ENCODE measurements at regions not wholly inside any gene's neighbourhood (a gene's known extent, or its start where the extent isn't known, plus 50 kb on each side); places are given as distances from the start of the nearest gene placed in this dataset.
"Not testable (repeated sequence)": the region's sequence is repeated elsewhere in the genome, so short reads cannot be mapped to it uniquely, and the experiment has no call there.

- no peak for DNase-seq (ENCODE audit: low spot score)
These were observed 289.7 kb upstream of the MCTP2 start for GRCh38 chr15:93941697-93942096.

GRCh38 chr15:93940226-93940625, 291.1 kb upstream of the MCTP2 start:
- DNase-seq (ENCODE audit: low spot score), result no peak

GRCh38 chr15:93932164-93932776, 299.1 kb upstream of the MCTP2 start:
- DNase-seq (ENCODE audit: low spot score), result no peak

GRCh38 chr15:93929375-93930094, 301.8 kb upstream of the MCTP2 start:
- DNase-seq (ENCODE audit: low spot score), result no peak

- no peak for DNase-seq (ENCODE audit: low spot score)
These were observed 311.2 kb upstream of the MCTP2 start for GRCh38 chr15:93920204-93920603.

- DNase-seq (ENCODE audit: low spot score), result not testable (repeated sequence)
These were observed 312.6 kb upstream of the MCTP2 start for GRCh38 chr15:93918801-93919200.

GRCh38 chr15:93917181-93917580, 314.2 kb upstream of the MCTP2 start:
- DNase-seq (ENCODE audit: low spot score), result no peak

GRCh38 chr15:93913871-93914270, 317.5 kb upstream of the MCTP2 start:
- DNase-seq (ENCODE audit: low spot score), result no peak

DNA sequence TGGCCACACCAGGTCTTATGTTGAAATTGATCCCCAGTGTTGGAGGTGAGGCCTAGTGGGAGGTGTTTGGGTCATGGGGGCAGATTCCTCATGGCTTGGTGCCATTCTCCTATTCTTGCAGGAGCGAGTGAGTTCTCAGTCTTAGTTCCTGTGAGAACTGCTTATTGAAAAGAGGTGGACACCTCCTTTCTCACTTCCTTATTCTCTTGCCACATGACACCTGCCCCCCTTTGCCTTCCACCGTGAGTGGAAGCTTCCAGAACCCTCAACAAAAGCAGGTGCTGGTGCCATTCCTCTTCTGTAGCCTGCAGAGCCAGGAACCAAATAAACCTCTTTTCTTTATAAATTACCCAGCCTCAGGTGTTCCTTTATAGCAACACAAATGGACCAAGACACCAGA, 318.1 kb upstream of the MCTP2 start:
- DNase-seq (ENCODE audit: low spot score), result no peak

- DNase-seq (ENCODE audit: low spot score), result no peak
These were observed 330.6 kb upstream of the MCTP2 start for GRCh38 chr15:93900476-93901400.

DNA sequence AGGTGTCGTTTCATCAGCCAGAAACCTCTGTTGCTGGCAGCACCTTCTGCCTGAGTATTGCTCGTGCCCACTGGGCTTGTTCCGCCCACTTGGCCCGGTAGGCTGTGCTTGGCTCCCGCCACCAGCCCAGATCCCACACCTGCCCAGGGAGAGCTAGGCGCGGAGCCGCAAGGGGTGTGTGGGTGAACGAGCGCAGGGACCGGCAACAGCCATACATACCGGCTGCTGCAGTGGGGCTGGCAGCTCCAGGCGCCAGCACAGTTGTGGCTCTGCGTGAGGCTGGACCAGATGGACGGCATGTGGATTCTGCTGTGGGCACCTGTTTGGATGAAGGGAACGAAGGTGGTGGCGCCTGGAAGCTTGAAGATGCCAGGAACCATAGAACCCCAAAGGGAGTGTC, 331.5 kb upstream of the MCTP2 start:
- no peak for DNase-seq (ENCODE audit: low spot score)

GRCh38 chr15:93897377-93897776, 334.0 kb upstream of the MCTP2 start:
- DNase-seq (ENCODE audit: low spot score), result no peak

- DNase-seq (ENCODE audit: low spot score), result no peak
These were observed 335.2 kb upstream of the MCTP2 start for GRCh38 chr15:93895976-93896770.

DNA sequence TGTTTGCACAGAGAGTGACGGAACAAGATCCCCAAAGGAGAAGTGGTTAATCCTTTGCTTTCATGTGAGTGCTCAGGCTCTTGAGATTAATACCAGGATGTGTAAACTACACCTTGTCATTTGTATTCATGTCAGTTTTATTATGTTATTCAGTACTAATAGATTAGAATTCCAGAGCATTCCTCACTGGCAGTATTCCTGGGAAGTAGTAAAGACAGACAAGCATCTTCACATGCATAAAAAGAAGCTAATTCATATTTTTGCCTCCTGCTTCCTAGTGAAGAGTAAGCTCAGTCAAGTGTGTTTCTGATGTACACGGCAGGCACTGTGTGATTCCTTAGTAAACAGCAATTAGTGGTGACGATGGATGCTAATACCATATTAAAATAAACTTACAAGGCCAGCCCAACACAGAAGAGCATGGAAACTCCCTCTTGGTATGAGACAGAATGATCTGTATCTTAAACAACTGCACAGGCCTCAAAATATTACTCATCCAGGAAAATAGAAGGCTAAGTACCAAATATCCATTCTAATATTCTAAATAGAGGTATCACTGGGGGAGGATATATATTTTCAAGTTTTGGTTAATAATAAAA, 336.8 kb upstream of the MCTP2 start:
- no peak for DNase-seq (ENCODE audit: low spot score)

GRCh38 chr15:93887151-93887550, 344.2 kb upstream of the MCTP2 start:
- no peak for DNase-seq (ENCODE audit: low spot score)

DNA sequence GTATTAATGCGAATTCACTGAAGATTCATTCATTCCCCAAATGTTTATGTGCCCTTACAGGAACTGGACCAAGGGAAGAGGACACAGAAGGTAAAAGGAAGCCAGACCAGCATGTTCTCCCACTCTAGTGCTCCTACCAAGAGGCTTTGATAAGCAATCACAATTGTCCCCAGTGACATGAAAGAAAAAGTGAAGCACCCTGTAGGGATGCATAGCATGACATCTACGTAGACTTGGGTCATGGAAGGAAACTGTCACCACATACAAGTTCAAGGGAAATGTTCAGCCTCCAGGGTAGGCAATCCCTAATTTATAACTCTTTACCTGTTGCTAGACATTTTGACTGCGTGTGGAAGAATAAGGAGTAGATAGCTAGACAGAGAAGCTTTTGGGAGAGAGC, 348.6 kb upstream of the MCTP2 start:
- DNase-seq (ENCODE audit: low spot score), result no peak

DNA sequence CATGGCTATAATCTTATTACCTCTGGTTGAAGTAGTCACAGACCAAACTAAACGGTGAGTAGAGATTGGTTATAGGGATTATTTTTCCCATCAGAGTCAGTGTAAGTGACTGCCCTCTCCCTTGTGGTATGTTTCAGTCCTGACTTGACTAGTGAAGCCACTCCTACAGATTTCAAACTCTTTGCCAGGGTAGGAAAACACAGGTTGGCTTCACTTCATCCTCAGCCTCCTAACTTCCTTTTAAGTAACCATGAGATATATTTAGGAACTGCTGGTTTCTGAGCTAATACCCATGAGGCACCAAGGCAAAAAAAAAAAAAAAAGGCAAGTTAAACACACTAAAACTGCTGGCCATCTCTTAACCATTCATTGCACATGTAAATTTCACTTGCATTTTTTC, 349.2 kb upstream of the MCTP2 start:
- DNase-seq (ENCODE audit: low spot score), result no peak

DNA sequence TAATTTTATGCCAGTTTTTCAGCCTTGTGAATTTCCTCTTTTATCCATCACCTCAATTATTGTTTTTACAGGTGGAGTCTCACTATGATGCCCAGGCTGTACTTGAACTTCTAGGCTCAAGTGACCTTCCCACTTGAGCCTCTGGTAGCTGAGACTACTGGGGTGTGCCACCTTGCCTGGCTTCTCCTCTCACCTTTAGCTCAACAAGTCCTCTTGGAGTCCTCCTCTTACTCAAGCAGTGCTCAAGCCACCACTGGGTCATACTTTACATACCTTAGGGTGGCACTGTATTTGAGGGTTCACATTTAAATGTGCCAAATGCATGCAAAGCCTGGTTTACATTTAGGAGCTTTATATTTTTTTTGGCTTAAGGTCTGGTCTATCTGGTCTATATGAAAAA, 350.1 kb upstream of the MCTP2 start:
- no peak for DNase-seq (ENCODE audit: low spot score)

- no peak for DNase-seq (ENCODE audit: low spot score)
These were observed 351.0 kb upstream of the MCTP2 start for GRCh38 chr15:93880358-93880757.

- DNase-seq (ENCODE audit: low spot score), result no peak
These were observed 360.8 kb upstream of the MCTP2 start for GRCh38 chr15:93870583-93870982.

GRCh38 chr15:93866948-93867347, 364.4 kb upstream of the MCTP2 start:
- DNase-seq (ENCODE audit: low spot score), result no peak

DNA sequence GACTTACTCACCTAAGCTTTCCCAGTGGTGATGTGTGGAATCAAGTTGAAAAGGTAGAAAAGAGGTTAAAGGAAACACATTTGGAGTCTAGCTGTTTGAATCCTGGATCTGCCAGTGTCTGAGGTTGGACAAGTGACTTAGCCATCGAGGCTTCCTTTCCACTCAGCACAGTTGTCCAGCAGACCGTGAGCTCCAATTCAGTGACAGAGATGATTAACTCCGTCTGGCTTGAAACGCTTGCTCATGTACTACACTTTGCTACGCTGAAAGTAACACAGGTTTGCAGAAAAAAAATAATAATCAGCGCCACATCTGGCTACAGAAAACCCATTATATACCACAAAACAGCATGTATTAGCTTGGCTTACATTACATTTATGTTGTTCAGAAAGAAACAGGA, 364.9 kb upstream of the MCTP2 start:
- DNase-seq (ENCODE audit: low spot score), result no peak

Measured in activated CD4-positive, alpha-beta T cell treated with anti-CD3 and anti-CD28 coated beads, Interleukin-2, Interleukin-4, amounts not matched to agents 100 ng/mL and 50 ng/mL, durations not matched to agents 16 hours and 8 hours (primary cell).